ENCODE measurements at regions not wholly inside any gene's neighbourhood (a gene's known extent, or its start where the extent isn't known, plus 50 kb on each side); places are given as distances from the start of the nearest gene placed in this dataset.

- Histone ChIP-seq H3K79me2 (ENCODE audit: insufficient read depth, low read length) (peaks cover 9% of the 10 kb centered on the region), H3K4me3 (ENCODE audit: low read depth in 1 of 2, low read length in 2 of 2) (peak overlapping the region; percentile 78 to 86), H3K9ac (ENCODE audit: low read depth, low read length) (peak overlapping the region; percentile 78), H3K36me3 (ENCODE audit: insufficient read depth, low read length) (no peaks in the 10 kb centered on the region; the same call in 1 of the 2 replicates), H3K4me2 (ENCODE audit: insufficient read depth, low read length) (peak overlapping the region; percentile 81), H3K27me3 (ENCODE audit: insufficient read depth, low read length, poor library complexity) (no peaks in the 10 kb centered on the region), H3K9me3 (ENCODE audit: insufficient read depth, low read length, severe bottlenecking) (no peaks in the 10 kb centered on the region), H4K20me1 (ENCODE audit: insufficient read depth, low read length) (no peaks in the 10 kb centered on the region), H3K4me1 (ENCODE audit: insufficient read depth, low read length) (peaks cover 40% of the 10 kb centered on the region), H2AFZ (ENCODE audit: low read depth, low read length) (peak overlapping the region; percentile 92), H3K27ac (ENCODE audit: low read length) (peak overlapping the region; percentile 90)
- TF ChIP-seq EZH2 (IDR thresholded peaks at IDR 0.05; ENCODE audit: borderline replicate concordance, low read depth, low read length, severe bottlenecking), result no peak
- TF ChIP-seq CTCF (IDR thresholded peaks at IDR 0.05; ENCODE audit: borderline replicate concordance, extremely low read depth, low read length, poor library complexity, severe bottlenecking), result no peak
- DNase-seq (peak; percentile 94), ATAC-seq (ENCODE audit: insufficient read depth, low read depth) (peak; percentile 88)
Measured at GRCh38 chr4:184537269-184538022, 63.1 kb upstream of the IRF2 start.

- peak overlapping the region; percentile 78 for H3K9ac ChIP-seq (ENCODE audit: low read depth, low read length)
- TF ChIP-seq CTCF (IDR thresholded peaks at IDR 0.05; ENCODE audit: borderline replicate concordance, extremely low read depth, low read length, poor library complexity, severe bottlenecking), result no peak
- TF ChIP-seq EZH2 (IDR thresholded peaks at IDR 0.05; ENCODE audit: borderline replicate concordance, low read depth, low read length, severe bottlenecking), result no peak
- DNase-seq (no peak), ATAC-seq (ENCODE audit: insufficient read depth, low read depth) (peak; percentile 11; the same call in 2 of the 3 replicates)
- H3K4me1 ChIP-seq (ENCODE audit: insufficient read depth, low read length), result peaks cover 40% of the 10 kb centered on the region
- peak overlapping the region; percentile 81 for H3K4me2 ChIP-seq (ENCODE audit: insufficient read depth, low read length)
- H4K20me1 ChIP-seq (ENCODE audit: insufficient read depth, low read length), result no peaks in the 10 kb centered on the region
- peak overlapping the region; percentile 92 for H2AFZ ChIP-seq (ENCODE audit: low read depth, low read length)
- no peaks in the 10 kb centered on the region; the same call in 1 of the 2 replicates for H3K36me3 ChIP-seq (ENCODE audit: insufficient read depth, low read length)
- H3K4me3 ChIP-seq (ENCODE audit: low read depth in 1 of 2, low read length in 2 of 2), result peak overlapping the region; percentile 78 to 86
- H3K79me2 ChIP-seq (ENCODE audit: insufficient read depth, low read length), result peaks cover 9% of the 10 kb centered on the region
- H3K27ac ChIP-seq (ENCODE audit: low read length), result peak overlapping the region; percentile 90
- H3K27me3 ChIP-seq (ENCODE audit: insufficient read depth, low read length, poor library complexity), result no peaks in the 10 kb centered on the region
- no peaks in the 10 kb centered on the region for H3K9me3 ChIP-seq (ENCODE audit: insufficient read depth, low read length, severe bottlenecking)
Measured at GRCh38 chr4:184536881-184537248, 62.5 kb upstream of the IRF2 start.

GRCh38 chr4:184536065-184536880 is 61.9 kb upstream of the IRF2 start:
- ATAC-seq (ENCODE audit: insufficient read depth, low read depth) (no peak), DNase-seq (no peak)
- peak overlapping the region; percentile 81 for H3K4me2 ChIP-seq (ENCODE audit: insufficient read depth, low read length)
- no peak for TF ChIP-seq EZH2 (IDR thresholded peaks at IDR 0.05; ENCODE audit: borderline replicate concordance, low read depth, low read length, severe bottlenecking)
- no peaks in the 10 kb centered on the region; the same call in 1 of the 2 replicates for H3K36me3 ChIP-seq (ENCODE audit: insufficient read depth, low read length)
- peak overlapping the region; percentile 92 for H2AFZ ChIP-seq (ENCODE audit: low read depth, low read length)
- H4K20me1 ChIP-seq (ENCODE audit: insufficient read depth, low read length), result no peaks in the 10 kb centered on the region
- H3K9me3 ChIP-seq (ENCODE audit: insufficient read depth, low read length, severe bottlenecking), result no peaks in the 10 kb centered on the region
- H3K79me2 ChIP-seq (ENCODE audit: insufficient read depth, low read length), result peaks cover 9% of the 10 kb centered on the region
- H3K4me1 ChIP-seq (ENCODE audit: insufficient read depth, low read length), result peaks cover 40% of the 10 kb centered on the region
- no peaks in the 10 kb centered on the region for H3K27me3 ChIP-seq (ENCODE audit: insufficient read depth, low read length, poor library complexity)
- peak overlapping the region; percentile 78 to 86 for H3K4me3 ChIP-seq (ENCODE audit: low read depth in 1 of 2, low read length in 2 of 2)
- peak overlapping the region; percentile 90 for H3K27ac ChIP-seq (ENCODE audit: low read length)
- H3K9ac ChIP-seq (ENCODE audit: low read depth, low read length), result peak overlapping the region; percentile 78

Data from DND-41 (cell line).